Liver (tissue), 7 donors: ENCODE measurements at regions not wholly inside any gene's neighbourhood (a gene's known extent, or its start where the extent isn't known, plus 50 kb on each side); places are given as distances from the start of the nearest gene placed in this dataset. TPM values are rescaled to one million over a fixed set of nuclear protein-coding genes. Genes with fewer than 3 reads are reported as not detected.
"Not testable (repeated sequence)": the region's sequence is repeated elsewhere in the genome, so short reads cannot be mapped to it uniquely, and the experiment has no call there.

Source experiments
- DNase-seq: peaks from one replicate; pipeline ENCODE4 v3.0.0-alpha.2; 2017; ENCODE audit warnings: low spot score
- H3K27ac ChIP-seq, 2 donors: one replicate each; pipeline ENCODE4 v1.7.0; 2013; ENCODE audit warnings: inconsistent platforms in 2 of 2, low read length in 2 of 2, control low read depth in 1 of 2, low read depth in 1 of 2, mild to moderate bottlenecking in 1 of 2
- H3K27me3 ChIP-seq, 4 donors: one replicate each; pipeline versions ENCODE4 v1.6.1 to v1.7.0; 2013; ENCODE audit warnings: low read length in 3 of 4, inconsistent platforms in 1 of 4, mild to moderate bottlenecking in 1 of 4, moderate library complexity in 1 of 4; ENCODE audit not compliant: control insufficient read depth in 4 of 4, insufficient read depth in 4 of 4
- H3K36me3 ChIP-seq, 4 donors: one replicate each; pipeline versions ENCODE4 v1.6.1 to v1.7.0; 2013; ENCODE audit warnings: low read length in 3 of 4, mild to moderate bottlenecking in 3 of 4, low read depth in 1 of 4, moderate library complexity in 1 of 4; ENCODE audit not compliant: control insufficient read depth in 4 of 4, insufficient read depth in 3 of 4
- H3K4me1 ChIP-seq, 4 donors: one replicate each; pipeline versions ENCODE4 v1.6.1 to v1.7.0; 2013; ENCODE audit warnings: low read length in 3 of 4, mild to moderate bottlenecking in 3 of 4, moderate library complexity in 1 of 4; ENCODE audit not compliant: control insufficient read depth in 4 of 4, insufficient read depth in 4 of 4
- H3K4me3 ChIP-seq, 3 donors: one replicate each; pipeline versions ENCODE4 v1.6.1 to v1.7.0; 2013; ENCODE audit warnings: low read length in 3 of 3, control low read depth in 1 of 3, low read depth in 1 of 3, mild to moderate bottlenecking in 1 of 3
- H3K9ac ChIP-seq, 2 donors: one replicate each; pipeline ENCODE4 v1.7.0; 2013; ENCODE audit warnings: low read length in 2 of 2, mild to moderate bottlenecking in 2 of 2, moderate library complexity in 2 of 2, control low read depth in 1 of 2, low read depth in 1 of 2
- H3K9me3 ChIP-seq, 4 donors: one replicate each; pipeline versions ENCODE4 v1.6.1 to v1.7.0; 2013; ENCODE audit warnings: low read length in 3 of 4; ENCODE audit not compliant: control insufficient read depth in 4 of 4
- WGBS: extraction: QIAGEN DNeasy Blood & Tissue Kit; methylation state at CpG from one replicate; pipeline ENCODE4 v1.1.7; 2013; 5-methylcytosine and 5-hydroxymethylcytosine counted together
- small RNA-seq: library from RNA; depleted of rRNA; stranded (forward); fragments of <200 nt; gene quantifications from one replicate; pipeline ENCODE3, GENCODE V24; 2014
- donor health status: healthy.
- donor health status: healthy.
- donor health status: healthy.

- H3K4me3 ChIP-seq, result peak overlapping the region in 1 of 3 donors; percentile 24
- H3K4me1 ChIP-seq, H3K9ac ChIP-seq, H3K27me3 ChIP-seq, DNase-seq, H3K36me3 ChIP-seq, H3K27ac ChIP-seq: not testable (repeated sequence)
- WGBS, result 29% methylated on average over 2 of the region's 2 CpGs
- peaks cover 4 to 34% (median 23%) of the 10 kb centered on the region in 4 donors for H3K9me3 ChIP-seq
Observed at GRCh38 chr16:34099028-34099427, 639.6 kb downstream of the TP53TG3F start.

Small RNA genes lying in the stretch of these regions (small RNA-seq; reads per million reads assigned to genes)
- gene AC133561.3 (not detected), gene AC133561.4 (not detected), gene AC140658.4 (not detected)
